OCI-LY1 (cell line): ENCODE measurements at regions not wholly inside any gene's neighbourhood (a gene's known extent, or its start where the extent isn't known, plus 50 kb on each side); places are given as distances from the start of the nearest gene placed in this dataset.

Experiments
- H2AFZ ChIP-seq: fragments of 200-600 bp; sonication (generic), shearing (Covaris generic); 2 replicates; pipeline ENCODE4 v1.6.0; 2014; ENCODE audit warnings: antibody characterized with exemption, mild to moderate bottlenecking, low read length
- H3F3A ChIP-seq: fragments of 200-600 bp; sonication (generic), shearing (Covaris generic); 2 replicates; pipeline ENCODE4 v1.6.0; 2014; ENCODE audit warnings: mild to moderate bottlenecking, antibody characterized with exemption, low read length, moderate library complexity; ENCODE audit not compliant: insufficient read depth
- H3K27ac ChIP-seq: fragments of 200-600 bp; sonication (generic); 2 replicates; pipeline ENCODE4 v1.5.1; 2014; ENCODE audit warnings: low read length, mixed run types, mild to moderate bottlenecking, low read depth; ENCODE audit not compliant: poor library complexity, severe bottlenecking
- H3K27me3 ChIP-seq: fragments of 200-600 bp; sonication (generic); 2 replicates; pipeline ENCODE4 v1.6.0; 2014; ENCODE audit warnings: antibody characterized with exemption, mild to moderate bottlenecking, low read length, moderate library complexity; ENCODE audit not compliant: insufficient read depth
- H3K36me3 ChIP-seq: fragments of 200-600 bp; sonication (generic); 2 replicates; pipeline ENCODE4 v1.6.1; 2014; ENCODE audit warnings: mild to moderate bottlenecking, antibody characterized with exemption, low read length, moderate library complexity, mixed read lengths; ENCODE audit not compliant: insufficient read depth
- H3K4me1 ChIP-seq: fragments of 200-600 bp; sonication (generic); 2 replicates; pipeline ENCODE4 v1.5.1; 2014; ENCODE audit warnings: mild to moderate bottlenecking, low read length, moderate library complexity; ENCODE audit not compliant: insufficient read depth, severe bottlenecking
- H3K4me2 ChIP-seq: fragments of 200-600 bp; sonication (generic), shearing (Covaris generic); 2 replicates; pipeline ENCODE4 v1.6.1; 2014; ENCODE audit warnings: low read length
- H3K4me3 ChIP-seq: fragments of 200-600 bp; sonication (generic); 2 replicates; pipeline ENCODE4 v1.5.1; 2014; ENCODE audit warnings: low read length, low read depth, mild to moderate bottlenecking, mixed read lengths; ENCODE audit not compliant: poor library complexity, severe bottlenecking
- H3K79me2 ChIP-seq: fragments of 200-600 bp; shearing (Covaris generic); 2 replicates; pipeline ENCODE4 v1.6.1; 2016; ENCODE audit warnings: mixed run types, low read length, mixed read lengths; ENCODE audit not compliant: insufficient read depth
- H3K9ac ChIP-seq: fragments of 200-600 bp; sonication (generic), shearing (Covaris generic); 2 replicates; pipeline ENCODE4 v1.6.1; 2014; ENCODE audit warnings: mild to moderate bottlenecking, low read length, mixed read lengths
- H3K9me2 ChIP-seq: fragments of 200-600 bp; sonication (generic), shearing (Covaris generic); 2 replicates; pipeline ENCODE4 v1.6.1; 2014; ENCODE audit warnings: low read depth, mild to moderate bottlenecking, low read length, mixed read lengths
- H3K9me3 ChIP-seq: fragments of 200-600 bp; shearing (Covaris generic); 2 replicates; pipeline ENCODE4 v1.6.1; 2014; ENCODE audit warnings: low read length, mixed read lengths
- H4K20me1 ChIP-seq: fragments of 200-600 bp; sonication (generic), shearing (Covaris generic); 2 replicates; pipeline ENCODE4 v1.6.0; 2016; ENCODE audit warnings: mild to moderate bottlenecking, low read length; ENCODE audit not compliant: insufficient read depth
- CTCF ChIP-seq: fragments of 200-600 bp; sonication (generic), shearing (Covaris generic); IDR thresholded peaks from 2 replicates; pipeline ENCODE4 v1.5.1; 2017; ENCODE audit warnings: mild to moderate bottlenecking, antibody characterized with exemption, low read length, moderate library complexity, mixed read lengths
- EZH2 ChIP-seq: fragments of 200-600 bp; sonication (generic), shearing (Covaris generic); IDR thresholded peaks from 2 replicates; pipeline ENCODE4 v1.8.0; 2017; ENCODE audit warnings: borderline replicate concordance, mixed run types, mild to moderate bottlenecking, antibody characterized with exemption, low read length, moderate library complexity, mixed read lengths

- H3K4me2 ChIP-seq, result no peak overlapping the region
- no peaks in the 10 kb centered on the region for H3K36me3 ChIP-seq
- H3K27me3 ChIP-seq, result no peaks in the 10 kb centered on the region
- no peak overlapping the region for H3K9ac ChIP-seq
- H3K9me2 ChIP-seq, result no peaks in the 10 kb centered on the region
- no peaks in the 10 kb centered on the region for H3F3A ChIP-seq
- H3K79me2 ChIP-seq, result no peaks in the 10 kb centered on the region
- H3K4me1 ChIP-seq, result no peaks in the 10 kb centered on the region
- H4K20me1 ChIP-seq, result no peaks in the 10 kb centered on the region
- H3K27ac ChIP-seq, result no peak overlapping the region
- H3K4me3 ChIP-seq, result no peak overlapping the region
- H2AFZ ChIP-seq, result no peak overlapping the region
- TF ChIP-seq CTCF (no peak), EZH2 (no peak)
- no peaks in the 10 kb centered on the region for H3K9me3 ChIP-seq
These were observed 192.8 kb downstream of the MAD2L1 start for GRCh38 chr4:119873794-119874325.

- TF ChIP-seq CTCF (no peak), EZH2 (no peak)
- Histone ChIP-seq H3K79me2 (no peaks in the 10 kb centered on the region), H3F3A (no peaks in the 10 kb centered on the region)
These were observed 193.5 kb downstream of the MAD2L1 start for GRCh38 chr4:119873132-119873531.

GRCh38 chr4:119872371-119873016 is 194.2 kb downstream of the MAD2L1 start:
- no peaks in the 10 kb centered on the region for H3K9me3 ChIP-seq
- no peak for TF ChIP-seq EZH2
- no peak for TF ChIP-seq CTCF
- H3F3A ChIP-seq, result no peaks in the 10 kb centered on the region
- no peak overlapping the region for H3K9ac ChIP-seq
- H3K27ac ChIP-seq, result no peak overlapping the region
- no peak overlapping the region for H2AFZ ChIP-seq
- no peaks in the 10 kb centered on the region for H3K4me1 ChIP-seq
- no peaks in the 10 kb centered on the region for H3K79me2 ChIP-seq
- no peaks in the 10 kb centered on the region for H3K27me3 ChIP-seq
- no peaks in the 10 kb centered on the region for H4K20me1 ChIP-seq
- H3K4me2 ChIP-seq, result no peak overlapping the region
- H3K36me3 ChIP-seq, result no peaks in the 10 kb centered on the region
- H3K9me2 ChIP-seq, result no peaks in the 10 kb centered on the region
- no peak overlapping the region for H3K4me3 ChIP-seq

More at GRCh38 chr4:119873132-119873531, 193.5 kb downstream of the MAD2L1 start:
- Histone ChIP-seq H3K36me3 (no peaks in the 10 kb centered on the region), H4K20me1 (no peaks in the 10 kb centered on the region), H3K9ac (no peak overlapping the region), H3K27ac (no peak overlapping the region), H3K4me2 (no peak overlapping the region), H3K27me3 (no peaks in the 10 kb centered on the region), H3K4me3 (no peak overlapping the region), H3K9me3 (no peaks in the 10 kb centered on the region), H3K9me2 (no peaks in the 10 kb centered on the region), H2AFZ (no peak overlapping the region), H3K4me1 (no peaks in the 10 kb centered on the region)
